ENCODE measurements at regions not wholly inside any gene's neighbourhood (a gene's known extent, or its start where the extent isn't known, plus 50 kb on each side); places are given as distances from the start of the nearest gene placed in this dataset.

GRCh38 chr19:13556552-13556951 lies 50.3 kb upstream of the CACNA1A start:
- 73 to 80% methylated on average over 5 to 9 of the region's 9 CpGs for WGBS, 2 donors
- H3K27me3 ChIP-seq = peaks cover 0 to 68% (median 0%) of the 10 kb centered on the region in 4 donors
- DNase-seq = no peak

More at GRCh38 chr19:13556552-13556951, 50.3 kb upstream of the CACNA1A start:
- Histone ChIP-seq H3K27ac (no peak overlapping the region), H3K36me3 (no peaks in the 10 kb centered on the region), H3K4me3 (no peak overlapping the region), H3K9me3 (no peaks in the 10 kb centered on the region), H3K4me1 (no peaks in the 10 kb centered on the region)
- no peak for TF ChIP-seq POLR2A (IDR thresholded peaks at IDR 0.05)
- TF ChIP-seq CTCF (IDR thresholded peaks at IDR 0.05) = no peak
- intact Hi-C loops (cut with DNase I) = no loop called here
